ENCODE measurements at regions not wholly inside any gene's neighbourhood (a gene's known extent, or its start where the extent isn't known, plus 50 kb on each side); places are given as distances from the start of the nearest gene placed in this dataset.

GRCh38 chr14:59032826-59033225 lies 155.6 kb upstream of the DAAM1 start:
- no peaks in the 10 kb centered on the region; a peak in 1 of 7 replicates for H3K36me3 Mint-ChIP-seq (ENCODE audit: insufficient read depth in 1 of 3, low read depth in 3 of 3)
- TF ChIP-seq, protein P1, sequence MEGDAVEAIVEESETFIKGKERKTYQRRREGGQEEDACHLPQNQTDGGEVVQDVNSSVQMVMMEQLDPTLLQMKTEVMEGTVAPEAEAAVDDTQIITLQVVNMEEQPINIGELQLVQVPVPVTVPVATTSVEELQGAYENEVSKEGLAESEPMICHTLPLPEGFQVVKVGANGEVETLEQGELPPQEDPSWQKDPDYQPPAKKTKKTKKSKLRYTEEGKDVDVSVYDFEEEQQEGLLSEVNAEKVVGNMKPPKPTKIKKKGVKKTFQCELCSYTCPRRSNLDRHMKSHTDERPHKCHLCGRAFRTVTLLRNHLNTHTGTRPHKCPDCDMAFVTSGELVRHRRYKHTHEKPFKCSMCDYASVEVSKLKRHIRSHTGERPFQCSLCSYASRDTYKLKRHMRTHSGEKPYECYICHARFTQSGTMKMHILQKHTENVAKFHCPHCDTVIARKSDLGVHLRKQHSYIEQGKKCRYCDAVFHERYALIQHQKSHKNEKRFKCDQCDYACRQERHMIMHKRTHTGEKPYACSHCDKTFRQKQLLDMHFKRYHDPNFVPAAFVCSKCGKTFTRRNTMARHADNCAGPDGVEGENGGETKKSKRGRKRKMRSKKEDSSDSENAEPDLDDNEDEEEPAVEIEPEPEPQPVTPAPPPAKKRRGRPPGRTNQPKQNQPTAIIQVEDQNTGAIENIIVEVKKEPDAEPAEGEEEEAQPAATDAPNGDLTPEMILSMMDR (conservative IDR thresholded peaks at IDR 0.05), result no peak

More at GRCh38 chr14:59032826-59033225, 155.6 kb upstream of the DAAM1 start:
- Histone ChIP-seq H4K5ac (ENCODE audit: insufficient read length, low read depth, low read length) (no peak overlapping the region), H2BK12ac (ENCODE audit: insufficient read length, low read depth, low read length) (no peak overlapping the region), H3K27ac (ENCODE audit: insufficient read length, low read depth, low read length) (no peak overlapping the region), H2BK15ac (ENCODE audit: low read depth, low read length) (no peak overlapping the region), H3K79me1 (ENCODE audit: insufficient read depth, low read depth, low read length, poor library complexity, severe bottlenecking) (no peaks in the 10 kb centered on the region), H3K79me2 (ENCODE audit: insufficient read depth, low read length) (no peaks in the 10 kb centered on the region), H2BK5ac (ENCODE audit: insufficient read length, low read length) (no peak overlapping the region), H3K9ac (ENCODE audit: extremely low read depth, insufficient read length, low read length) (no peak overlapping the region), H3K27me3 (ENCODE audit: insufficient read depth, low read length) (no peaks in the 10 kb centered on the region), H3K4me1 (ENCODE audit: insufficient read depth, low read length) (no peaks in the 10 kb centered on the region), H4K20me1 (ENCODE audit: control insufficient read depth, insufficient read depth, insufficient read length) (no peaks in the 10 kb centered on the region), H3K18ac (ENCODE audit: insufficient read length, low read depth, low read length) (no peak overlapping the region), H3K23ac (ENCODE audit: insufficient read length, low read depth, low read length) (no peak overlapping the region), H2AK5ac (ENCODE audit: insufficient read length, low read length) (no peak overlapping the region), H3K56ac (ENCODE audit: insufficient read length, low read depth, low read length) (no peak overlapping the region), H3K9me3 (ENCODE audit: control insufficient read depth, low read depth, low read length) (no peaks in the 10 kb centered on the region), H2AFZ (ENCODE audit: low read length) (no peak overlapping the region), H4K91ac (ENCODE audit: insufficient read length, low read depth, low read length) (no peak overlapping the region), H3T11ph (ENCODE audit: low read length) (no peak overlapping the region), H3K14ac (ENCODE audit: insufficient read depth, low read length) (no peak overlapping the region), H2BK20ac (ENCODE audit: low read depth, low read length, poor library complexity, severe bottlenecking) (no peak overlapping the region), H4K8ac (replicated peaks; ENCODE audit: insufficient read length, low read depth, low read length) (no peak overlapping the region), H3K23me2 (ENCODE audit: insufficient read length, low read depth, low read length, poor library complexity, severe bottlenecking) (no peaks in the 10 kb centered on the region), H2BK120ac (ENCODE audit: low read depth, low read length, poor library complexity, severe bottlenecking) (no peak overlapping the region), H3K4me2 (ENCODE audit: insufficient read depth, insufficient read length, low read length) (no peak overlapping the region), H3K4ac (ENCODE audit: low read depth, low read length) (no peak overlapping the region)
- Mint-ChIP-seq H3K9me3 (peaks cover 3% of the 10 kb centered on the region in 2 experiments; a peak in 3 of 5 replicates), H3K4me1 (peaks cover 12 to 15% of the 10 kb centered on the region in 2 experiments), H3K4me3 (no peak overlapping the region), H3K27ac (no peak overlapping the region), H3K27me3 (ENCODE audit: low read depth) (no peaks in the 10 kb centered on the region)
- DNase-seq, result no peak
